Myocyte (in vitro differentiated cells): ENCODE measurements at regions not wholly inside any gene's neighbourhood (a gene's known extent, or its start where the extent isn't known, plus 50 kb on each side); places are given as distances from the start of the nearest gene placed in this dataset.

Experiments
- DNase-seq: peaks from one replicate; pipeline ENCODE4 v3.0.0-alpha.2; 2012; ENCODE audit warnings: low read depth

- DNase-seq = no peak
These were observed 528.1 kb upstream of the DCC start for GRCh38 chr18:51811883-51812282.

GRCh38 chr18:51813740-51814139, 526.3 kb upstream of the DCC start:
- DNase-seq = no peak

GRCh38 chr18:51821610-51822009, 518.4 kb upstream of the DCC start:
- no peak for DNase-seq

- DNase-seq = no peak
These were observed 515.3 kb upstream of the DCC start for GRCh38 chr18:51824746-51825145.

GRCh38 chr18:51833850-51834249, 506.1 kb upstream of the DCC start:
- no peak for DNase-seq

- no peak for DNase-seq
These were observed 491.3 kb upstream of the DCC start for GRCh38 chr18:51848702-51849101.

GRCh38 chr18:51852681-51853080, 487.3 kb upstream of the DCC start:
- DNase-seq = no peak

- DNase-seq = no peak
These were observed 482.0 kb upstream of the DCC start for GRCh38 chr18:51857989-51858388.

GRCh38 chr18:51861046-51861445, 479.0 kb upstream of the DCC start:
- no peak for DNase-seq

- DNase-seq = no peak
These were observed 477.8 kb upstream of the DCC start for GRCh38 chr18:51862051-51862715.

GRCh38 chr18:51864219-51864965, 475.6 kb upstream of the DCC start:
- DNase-seq = no peak

GRCh38 chr18:51865538-51865937, 474.5 kb upstream of the DCC start:
- no peak for DNase-seq

- DNase-seq = peak; percentile 12
These were observed 472.2 kb upstream of the DCC start for GRCh38 chr18:51867767-51868166.

GRCh38 chr18:51878724-51879123, 461.3 kb upstream of the DCC start:
- no peak for DNase-seq

- no peak for DNase-seq
These were observed 460.7 kb upstream of the DCC start for GRCh38 chr18:51879329-51879728.

- DNase-seq = no peak
These were observed 458.6 kb upstream of the DCC start for GRCh38 chr18:51881394-51881793.

GRCh38 chr18:51884039-51884438, 456.0 kb upstream of the DCC start:
- DNase-seq = no peak

GRCh38 chr18:51890762-51891161, 449.2 kb upstream of the DCC start:
- no peak for DNase-seq

GRCh38 chr18:51891876-51892275, 448.1 kb upstream of the DCC start:
- DNase-seq = no peak

GRCh38 chr18:51897884-51898283, 442.1 kb upstream of the DCC start:
- no peak for DNase-seq

GRCh38 chr18:51907687-51908597, 432.1 kb upstream of the DCC start:
- DNase-seq = no peak

- DNase-seq = no peak
These were observed 431.4 kb upstream of the DCC start for GRCh38 chr18:51908598-51908944.
